ENCODE measurements at regions not wholly inside any gene's neighbourhood (a gene's known extent, or its start where the extent isn't known, plus 50 kb on each side); places are given as distances from the start of the nearest gene placed in this dataset.

DNA sequence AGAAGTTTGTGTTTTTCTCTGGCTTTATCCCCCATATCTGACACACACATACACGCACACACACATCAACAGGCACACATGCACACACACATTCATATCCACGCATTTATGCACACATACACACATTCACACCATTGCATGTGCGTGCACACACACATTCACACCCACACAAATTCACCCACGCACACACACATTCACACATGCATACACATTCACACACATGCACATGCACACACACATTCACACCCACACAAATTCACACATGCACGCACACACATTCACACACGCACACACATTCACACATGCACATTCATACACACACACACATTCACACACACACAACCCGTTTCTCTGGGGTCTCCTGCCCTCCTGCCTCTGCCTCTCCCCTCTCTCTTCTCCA lies 264.2 kb downstream of the BCL11B start:
- no peak for FAIRE-seq
- Histone ChIP-seq H3K27me3 (ENCODE audit: control insufficient read depth in 1 of 2, insufficient read depth in 2 of 2, low read length in 2 of 2) (peaks cover 1 to 14% of the 10 kb centered on the region in 2 experiments; a peak in 2 of 5 replicates), H3K9ac (ENCODE audit: insufficient read depth, low read depth, low read length) (no peak overlapping the region), H4K20me1 (ENCODE audit: insufficient read depth, low read length) (no peaks in the 10 kb centered on the region), H3K4me1 (ENCODE audit: insufficient read depth, low read length) (no peaks in the 10 kb centered on the region), H3K9me3 (ENCODE audit: low read length) (no peaks in the 10 kb centered on the region), H3K79me2 (ENCODE audit: insufficient read depth, low read length) (no peaks in the 10 kb centered on the region), H3K36me3 (replicated peaks in 1 of 2; ENCODE audit: control insufficient read depth in 1 of 2, insufficient read depth in 2 of 2, low read length in 2 of 2) (no peaks in the 10 kb centered on the region), H3K27ac (ENCODE audit: extremely low read length, insufficient read depth, low read length) (no peak overlapping the region), H2AFZ (ENCODE audit: low read length) (no peak overlapping the region), H3K4me3 (replicated peaks in 1 of 3; ENCODE audit: insufficient read depth in 1 of 3, low read depth in 2 of 3, low read length in 3 of 3) (no peak overlapping the region), H3K4me2 (ENCODE audit: low read depth, low read length) (no peak overlapping the region)
- POLR2A ChIA-PET: no interaction called here
- no peak for ATAC-seq
- intact Hi-C loops (cut with micrococcal nuclease; ENCODE audit: unreplicated experiment) (no loop called here), in situ Hi-C loops (cut with HindIII; ENCODE audit: extremely low pct_ligation_motif_present, low pct_unique_long_range_greater_than_20kb) (no loop called here)
- no TSS peak for BruUV-seq (replicated peaks)
- no peak for DNase-seq (ENCODE audit: low spot score)
- CTCF ChIA-PET (ENCODE audit: low intra/inter-chr PET ratio, low total read pairs): no interaction called here
- WGBS (ENCODE audit: low lambda C conversion rate): 26% methylated on average over 7 of the region's 7 CpGs
- no peak for TF ChIP-seq ZNF530 (CRISPR knock-in tag; IDR thresholded peaks at IDR 0.05; ENCODE audit: low read depth)
- no peak for TF ChIP-seq ZNF20 (CRISPR knock-in tag; IDR thresholded peaks at IDR 0.05)
- no peak for TF ChIP-seq ZNF333 (CRISPR knock-in tag; IDR thresholded peaks at IDR 0.05; ENCODE audit: borderline replicate concordance)
- TF ChIP-seq DR1 (CRISPR knock-in tag; IDR thresholded peaks at IDR 0.05): no peak
- TF ChIP-seq NBN (conservative IDR thresholded peaks at IDR 0.05): 0 out of 2 replicates have a peak, but pooled peaks have one; percentile 43
- peak; percentile 90 for TF ChIP-seq MNT (IDR thresholded peaks at IDR 0.05)
- TF ChIP-seq IRF1 (CRISPR knock-in tag; IDR thresholded peaks at IDR 0.05; ENCODE audit: low read depth): no peak

GRCh38 chr14:99009871-99010270 lies 262.1 kb downstream of the BCL11B start:
- no peaks in the 10 kb centered on the region for H3K79me2 ChIP-seq (ENCODE audit: insufficient read depth, low read length)
- no peak overlapping the region for H3K9ac ChIP-seq (ENCODE audit: insufficient read depth, low read depth, low read length)
- WGBS (ENCODE audit: low lambda C conversion rate): 0% methylated on average over 2 of the region's 6 CpGs
- no TSS peak for BruUV-seq (replicated peaks)
- peaks cover 1 to 14% of the 10 kb centered on the region in 2 experiments; a peak in 2 of 5 replicates for H3K27me3 ChIP-seq (ENCODE audit: control insufficient read depth in 1 of 2, insufficient read depth in 2 of 2, low read length in 2 of 2)
- ChIA-PET POLR2A (no interaction called here), CTCF (ENCODE audit: low intra/inter-chr PET ratio, low total read pairs) (no interaction called here)
- no peaks in the 10 kb centered on the region for H3K9me3 ChIP-seq (ENCODE audit: low read length)
- ATAC-seq (no peak), DNase-seq (ENCODE audit: low spot score) (no peak), FAIRE-seq (no peak)
- no peaks in the 10 kb centered on the region for H4K20me1 ChIP-seq (ENCODE audit: insufficient read depth, low read length)
- TF ChIP-seq HHEX (CRISPR knock-in tag; IDR thresholded peaks at IDR 0.05): no peak
- TF ChIP-seq MXI1 (IDR thresholded peaks at IDR 0.05; ENCODE audit: borderline replicate concordance, low read depth, low read length): no peak
- no peak overlapping the region for H2AFZ ChIP-seq (ENCODE audit: low read length)
- H3K4me1 ChIP-seq (ENCODE audit: insufficient read depth, low read length): no peaks in the 10 kb centered on the region
- no peak overlapping the region for H3K27ac ChIP-seq (ENCODE audit: extremely low read length, insufficient read depth, low read length)
- H3K4me2 ChIP-seq (ENCODE audit: low read depth, low read length): no peak overlapping the region
- in situ Hi-C loops (cut with HindIII; ENCODE audit: extremely low pct_ligation_motif_present, low pct_unique_long_range_greater_than_20kb) (no loop called here), intact Hi-C loops (cut with micrococcal nuclease; ENCODE audit: unreplicated experiment) (no loop called here)
- H3K36me3 ChIP-seq (replicated peaks in 1 of 2; ENCODE audit: control insufficient read depth in 1 of 2, insufficient read depth in 2 of 2, low read length in 2 of 2): no peaks in the 10 kb centered on the region
- H3K4me3 ChIP-seq (replicated peaks in 1 of 3; ENCODE audit: insufficient read depth in 1 of 3, low read depth in 2 of 3, low read length in 3 of 3): no peak overlapping the region

All from HepG2 (cell line).